Endothelial cell of umbilical vein (primary cell): ENCODE measurements at regions not wholly inside any gene's neighbourhood (a gene's known extent, or its start where the extent isn't known, plus 50 kb on each side); places are given as distances from the start of the nearest gene placed in this dataset.

ENCODE experiments used
- BruUV-seq: library from RNA; stranded (reverse); fragments of 400-500 nt; replicated peaks from 2 replicates; lab custom pipeline; 2021; lab: Mats Ljungman, UMichigan
- CTCF ChIA-PET: fragments of 300-600, 350-600 bp; sonication (Branson Sonifier 250); formaldehyde crosslinking; loops from one replicate; lab custom pipeline; 2021; ENCODE audit warnings: antibody characterized with exemption, inconsistent platforms; lab: Charles Lee
- POLR2A ChIA-PET: fragments of 300-600, 350-600 bp; sonication (Branson Sonifier 250); formaldehyde crosslinking; loops from one replicate; lab custom pipeline; 2021; ENCODE audit warnings: antibody characterized with exemption, inconsistent platforms; lab: Charles Lee
- DNase-seq: peaks from one replicate; pipeline ENCODE4 v3.0.0-alpha.2; 2011; ENCODE audit warnings: low read depth, low spot score
- FAIRE-seq: peaks from 2 replicates; lab custom pipeline; 2011; peaks lifted over from hg19 to GRCh38; lab: Jason Lieb, UNC
- H2AFZ ChIP-seq: 2 replicates; pipeline ENCODE4 v1.6.0; 2012; ENCODE audit warnings: low read depth, low read length, control low read depth, inconsistent platforms
- H3K27ac ChIP-seq: 2 replicates; pipeline ENCODE4 v1.5.1; 2011; ENCODE audit warnings: low read depth, mild to moderate bottlenecking, control low read depth, low read length, moderate library complexity; ENCODE audit not compliant: insufficient read depth
- H3K27me3 ChIP-seq, 2 experiments: 2 replicates each; pipeline versions ENCODE4 v1.6.0 to v1.6.1; 2011; ENCODE audit warnings: low read length in 2 of 2, mixed read lengths in 1 of 2; ENCODE audit not compliant: control insufficient read depth in 2 of 2, insufficient read depth in 2 of 2
- H3K36me3 ChIP-seq, 2 experiments: 2 replicates in 1 of 2; 3 replicates in 1 of 2; pipeline ENCODE4 v1.5.1; 2011; ENCODE audit warnings: low read length in 2 of 2, mild to moderate bottlenecking in 1 of 2, moderate library complexity in 1 of 2; ENCODE audit not compliant: control insufficient read depth in 2 of 2, insufficient read depth in 2 of 2; ENCODE audit errors: extremely low read depth in 1 of 2
- H3K4me1 ChIP-seq: 3 replicates; pipeline ENCODE4 v1.5.1; 2011; ENCODE audit warnings: mild to moderate bottlenecking, low read length; ENCODE audit not compliant: control insufficient read depth, insufficient read depth; ENCODE audit errors: extremely low read depth
- H3K4me2 ChIP-seq: 2 replicates; pipeline ENCODE4 v1.6.1; 2011; ENCODE audit warnings: low read length, control low read depth, mixed read lengths; ENCODE audit not compliant: insufficient read depth
- H3K4me3 ChIP-seq, 3 experiments: fragments of 200-600 bp in 1 of 3; sonication (generic), shearing (Covaris generic) in 1 of 3; replicated peaks in 1 of 3; 2 replicates each; pipeline ENCODE4 v1.5.1; 2011 to 2016; ENCODE audit warnings: control low read depth in 3 of 3, low read length in 3 of 3, mild to moderate bottlenecking in 2 of 3, inconsistent platforms in 1 of 3, low read depth in 1 of 3, moderate library complexity in 1 of 3; ENCODE audit not compliant: insufficient read depth in 1 of 3
- H3K79me2 ChIP-seq: 2 replicates; pipeline ENCODE4 v1.6.0; 2012; ENCODE audit warnings: low read length, inconsistent platforms; ENCODE audit not compliant: control insufficient read depth, insufficient read depth
- H3K9ac ChIP-seq: replicated peaks from 2 replicates; pipeline ENCODE3; 2011; ENCODE audit warnings: low read length, control low read depth; ENCODE audit not compliant: insufficient read depth; ENCODE audit errors: extremely low read depth
- H3K9me1 ChIP-seq: replicated peaks from 3 replicates; pipeline ENCODE4 v1.6.0; 2011; ENCODE audit warnings: mild to moderate bottlenecking, low read length; ENCODE audit not compliant: control insufficient read depth, insufficient read depth; ENCODE audit errors: extremely low read depth
- H3K9me3 ChIP-seq: replicated peaks from 2 replicates; pipeline ENCODE4 v1.5.1; 2012; ENCODE audit warnings: low read length, inconsistent platforms; ENCODE audit not compliant: control insufficient read depth, insufficient read depth
- H4K20me1 ChIP-seq: replicated peaks from 2 replicates; pipeline ENCODE3; 2011; ENCODE audit warnings: mild to moderate bottlenecking, low read length; ENCODE audit not compliant: control insufficient read depth, insufficient read depth; ENCODE audit errors: extremely low read depth
- EZH2 ChIP-seq: IDR thresholded peaks from 2 replicates; pipeline ENCODE4 v1.6.1; 2012; ENCODE audit warnings: borderline replicate concordance, low read depth, mild to moderate bottlenecking, moderate library complexity, low read length, inconsistent platforms; ENCODE audit not compliant: severe bottlenecking
- FOS ChIP-seq: IDR thresholded peaks from 2 replicates; pipeline ENCODE4 v1.6.1; 2011; ENCODE audit warnings: mild to moderate bottlenecking, low read length, moderate library complexity, borderline replicate concordance; ENCODE audit not compliant: insufficient read depth
- GATA2 ChIP-seq: IDR thresholded peaks from 2 replicates; pipeline ENCODE4 v1.7.0; 2011; ENCODE audit warnings: low read depth, mild to moderate bottlenecking, moderate library complexity, mixed read lengths, low read length; ENCODE audit not compliant: insufficient read length, insufficient read depth
- JUN ChIP-seq: IDR thresholded peaks from 2 replicates; pipeline ENCODE4 v1.6.1; 2011; ENCODE audit warnings: borderline replicate concordance, low read depth; ENCODE audit not compliant: insufficient read length, insufficient read depth
- MYC ChIP-seq: IDR thresholded peaks from one replicate; pipeline ENCODE4 v1.6.1; 2011; ENCODE audit warnings: mild to moderate bottlenecking, low read depth, low read length
- POLR2A ChIP-seq: IDR thresholded peaks from 2 replicates; pipeline ENCODE4 v1.6.1; 2012; ENCODE audit warnings: low read depth, mild to moderate bottlenecking, control low read depth, low read length
- POLR2AphosphoS5 ChIP-seq: IDR thresholded peaks from 2 replicates; pipeline ENCODE4 v1.6.1; 2012; ENCODE audit warnings: low read depth, mild to moderate bottlenecking, control low read depth, low read length, moderate library complexity; ENCODE audit not compliant: insufficient read depth
- dilution Hi-C: fragments of 300-500 bp; cut with MboI; formaldehyde crosslinking; loops from one replicate; pipeline ENCODE4 v1.15.0; 2019; ENCODE audit warnings: low sequenced_read_pairs; ENCODE audit not compliant: extremely low pct_ligation_motif_present
- intact Hi-C: fragments of 100-400 bp; cut with micrococcal nuclease; formaldehyde crosslinking; loops from one replicate; pipeline ENCODE4 v1.10.0; 2022
- TF ChIP-seq, protein P1 (sequence below): IDR thresholded peaks from 2 replicates; pipeline ENCODE4 v1.6.1; 2011; ENCODE audit not compliant: insufficient read depth, insufficient read length
- TF ChIP-seq, protein P2 (sequence below), 2 donors: IDR thresholded peaks; 1 replicate in 1 of 2; 2 replicates in 1 of 2; pipeline ENCODE4 v1.5.1; 2011; ENCODE audit warnings: low read length in 2 of 2, mild to moderate bottlenecking in 2 of 2, moderate library complexity in 2 of 2, control low read depth in 1 of 2, inconsistent platforms in 1 of 2, low read depth in 1 of 2; ENCODE audit not compliant: insufficient read depth in 1 of 2; ENCODE audit errors: extremely low read depth in 1 of 2

DNA sequence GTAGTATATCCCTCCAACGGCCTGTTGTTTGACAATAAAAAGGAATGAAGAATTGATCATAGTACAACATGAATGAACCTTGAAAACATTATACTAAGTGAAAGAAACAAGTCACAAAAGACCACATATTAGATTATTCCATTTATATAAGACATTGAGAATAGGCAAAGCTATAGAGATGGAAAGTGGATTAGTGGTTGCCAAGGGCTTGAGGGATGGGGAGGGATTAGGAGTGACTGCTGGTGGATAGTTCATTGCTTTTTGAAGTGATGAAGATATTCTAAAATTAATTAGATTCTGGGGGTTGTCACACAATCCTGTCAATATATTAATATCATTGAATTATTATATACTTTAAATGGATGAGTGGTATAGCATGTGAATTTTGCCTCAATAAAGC lies 142.5 kb upstream of the DPT start:
- DNase-seq (no peak), FAIRE-seq (no peak)
- dilution Hi-C loops (no loop called here), intact Hi-C loops (no loop called here)
- H2AFZ ChIP-seq: no peak overlapping the region
- no peaks in the 10 kb centered on the region for H3K4me1 ChIP-seq
- no peak overlapping the region for H3K4me3 ChIP-seq
- ChIA-PET CTCF (no interaction called here), POLR2A (no interaction called here)
- H3K9me1 ChIP-seq: no peaks in the 10 kb centered on the region
- no peaks in the 10 kb centered on the region for H4K20me1 ChIP-seq
- H3K79me2 ChIP-seq: no peaks in the 10 kb centered on the region
- H3K27me3 ChIP-seq: no peaks in the 10 kb centered on the region
- no TSS peak for BruUV-seq
- no peaks in the 10 kb centered on the region for H3K9me3 ChIP-seq
- H3K9ac ChIP-seq: no peak overlapping the region
- H3K4me2 ChIP-seq: no peak overlapping the region
- H3K36me3 ChIP-seq: no peaks in the 10 kb centered on the region
- TF ChIP-seq, protein P1, sequence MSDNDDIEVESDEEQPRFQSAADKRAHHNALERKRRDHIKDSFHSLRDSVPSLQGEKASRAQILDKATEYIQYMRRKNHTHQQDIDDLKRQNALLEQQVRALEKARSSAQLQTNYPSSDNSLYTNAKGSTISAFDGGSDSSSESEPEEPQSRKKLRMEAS: no peak
- TF ChIP-seq POLR2AphosphoS5 (no peak), EZH2 (no peak), JUN (no peak), GATA2 (no peak), POLR2A (no peak), FOS (no peak), MYC (no peak)
- TF ChIP-seq, protein P2, sequence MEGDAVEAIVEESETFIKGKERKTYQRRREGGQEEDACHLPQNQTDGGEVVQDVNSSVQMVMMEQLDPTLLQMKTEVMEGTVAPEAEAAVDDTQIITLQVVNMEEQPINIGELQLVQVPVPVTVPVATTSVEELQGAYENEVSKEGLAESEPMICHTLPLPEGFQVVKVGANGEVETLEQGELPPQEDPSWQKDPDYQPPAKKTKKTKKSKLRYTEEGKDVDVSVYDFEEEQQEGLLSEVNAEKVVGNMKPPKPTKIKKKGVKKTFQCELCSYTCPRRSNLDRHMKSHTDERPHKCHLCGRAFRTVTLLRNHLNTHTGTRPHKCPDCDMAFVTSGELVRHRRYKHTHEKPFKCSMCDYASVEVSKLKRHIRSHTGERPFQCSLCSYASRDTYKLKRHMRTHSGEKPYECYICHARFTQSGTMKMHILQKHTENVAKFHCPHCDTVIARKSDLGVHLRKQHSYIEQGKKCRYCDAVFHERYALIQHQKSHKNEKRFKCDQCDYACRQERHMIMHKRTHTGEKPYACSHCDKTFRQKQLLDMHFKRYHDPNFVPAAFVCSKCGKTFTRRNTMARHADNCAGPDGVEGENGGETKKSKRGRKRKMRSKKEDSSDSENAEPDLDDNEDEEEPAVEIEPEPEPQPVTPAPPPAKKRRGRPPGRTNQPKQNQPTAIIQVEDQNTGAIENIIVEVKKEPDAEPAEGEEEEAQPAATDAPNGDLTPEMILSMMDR (IDR thresholded peaks at IDR 0.05; ENCODE audit: extremely low read depth in 1 of 2, insufficient read depth in 1 of 2, low read depth in 1 of 2, low read length in 2 of 2): no peak
- no peak overlapping the region for H3K27ac ChIP-seq
